Stomach (tissue), 4 donors: ENCODE measurements at regions not wholly inside any gene's neighbourhood (a gene's known extent, or its start where the extent isn't known, plus 50 kb on each side); places are given as distances from the start of the nearest gene placed in this dataset.

Experiments used
- CTCF ChIP-seq, 7 experiments: fragments of 450-650 bp in 4 of 7; fragments of 200-600 bp in 3 of 7; sonication (generic) in 3 of 7; IDR thresholded peaks; one replicate each; pipeline ENCODE4 v1.5.1; 2016 to 2019; ENCODE audit warnings: antibody characterized with exemption in 7 of 7, control low read depth in 2 of 7, mild to moderate bottlenecking in 1 of 7
- EP300 ChIP-seq: sonication (generic); formaldehyde crosslinking; IDR thresholded peaks from one replicate; pipeline ENCODE4 v1.6.1; 2017; ENCODE audit warnings: antibody characterized with exemption
- POLR2A ChIP-seq, 4 donors: fragments of 450-650 bp; IDR thresholded peaks; one replicate each; pipeline ENCODE4 v1.6.1; 2016; ENCODE audit warnings: antibody characterized with exemption in 4 of 4, control low read depth in 2 of 4, mild to moderate bottlenecking in 1 of 4, moderate library complexity in 1 of 4
- POLR2AphosphoS5 ChIP-seq, 3 donors: sonication (generic); formaldehyde crosslinking; IDR thresholded peaks; one replicate each; pipeline ENCODE4 v1.6.1; 2016; ENCODE audit warnings: antibody characterized with exemption in 3 of 3

GRCh38 chr6:119444642-119445557, 95.3 kb upstream of the MAN1A1 start:
- no peak for TF ChIP-seq EP300
- TF ChIP-seq CTCF (IDR thresholded peaks at IDR 0.05) = no peak
- no peak for TF ChIP-seq POLR2A (IDR thresholded peaks at IDR 0.05)
- TF ChIP-seq POLR2AphosphoS5 (IDR thresholded peaks at IDR 0.05) = no peak
